GM21526 (cell line): ENCODE measurements at regions not wholly inside any gene's neighbourhood (a gene's known extent, or its start where the extent isn't known, plus 50 kb on each side); places are given as distances from the start of the nearest gene placed in this dataset.
"Not testable (repeated sequence)": the region's sequence is repeated elsewhere in the genome, so short reads cannot be mapped to it uniquely, and the experiment has no call there.

ENCODE experiments used
- ATAC-seq: cut with Tn5 transposase; IDR thresholded peaks from one replicate; pipeline ENCODE4 v1.9.1; 2021; ENCODE audit warnings: moderate library complexity; ENCODE audit not compliant: unreplicated experiment, low FRiP score

GRCh38 chr20:17822039-17822438, 122.3 kb downstream of the BANF2 start:
- no peak for ATAC-seq

- ATAC-seq: not testable (repeated sequence)
Observed at GRCh38 chr20:17821606-17822005, 121.8 kb downstream of the BANF2 start.

DNA sequence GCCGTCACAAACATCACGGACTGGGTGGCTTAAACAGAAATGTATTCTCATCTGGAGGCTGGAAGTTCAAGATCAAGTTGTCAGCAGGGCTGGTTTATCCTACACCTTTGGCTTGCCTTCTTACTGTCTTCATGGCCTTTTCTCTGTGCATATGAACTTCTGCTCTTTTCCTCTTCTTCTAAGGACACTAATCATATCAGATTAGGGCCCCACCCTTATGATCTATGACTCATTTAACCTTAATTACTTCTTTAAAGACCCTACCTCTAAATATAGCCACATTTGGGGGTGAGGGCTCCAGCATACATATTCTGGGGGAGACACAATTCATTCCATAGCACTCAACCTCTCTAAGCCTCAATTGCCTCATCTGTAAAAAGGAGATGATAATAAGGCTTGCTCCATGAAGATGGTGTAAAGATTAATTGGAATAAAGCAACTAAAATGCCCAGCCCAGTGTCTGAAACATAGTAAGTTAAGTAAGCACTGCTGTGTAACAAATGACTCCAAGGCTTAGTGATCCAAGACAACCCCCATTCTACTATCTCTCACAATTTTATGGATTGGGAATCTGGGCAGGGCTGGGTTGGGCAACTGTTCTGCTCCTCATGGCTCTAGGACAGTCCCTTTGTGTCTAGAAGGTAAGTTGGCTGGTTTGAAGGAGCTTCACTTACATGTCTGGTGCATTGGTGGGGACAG, 119.8 kb downstream of the BANF2 start:
- ATAC-seq: no peak

- no peak for ATAC-seq
Observed at GRCh38 chr20:17818187-17818586, 118.4 kb downstream of the BANF2 start.

- ATAC-seq: no peak
Observed at GRCh38 chr20:17816804-17817587, 117.2 kb downstream of the BANF2 start.

DNA sequence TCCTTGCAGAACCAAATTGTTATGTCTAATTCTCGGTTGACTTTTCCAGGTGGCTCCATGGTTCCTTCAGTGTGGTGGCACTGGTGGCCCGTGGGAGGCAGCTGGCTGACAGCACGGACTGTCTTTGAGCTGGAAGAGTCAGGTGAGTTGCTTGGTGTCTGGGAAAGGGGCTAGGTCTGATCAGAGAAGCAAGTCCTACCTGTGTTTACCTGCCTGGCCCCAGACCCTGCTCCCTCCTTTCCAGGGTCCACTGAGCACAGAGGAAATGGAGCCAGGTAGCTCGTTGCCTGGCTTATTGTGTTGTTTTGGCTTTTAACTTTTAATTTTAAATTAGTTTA, 111.8 kb downstream of the BANF2 start:
- ATAC-seq: no peak

DNA sequence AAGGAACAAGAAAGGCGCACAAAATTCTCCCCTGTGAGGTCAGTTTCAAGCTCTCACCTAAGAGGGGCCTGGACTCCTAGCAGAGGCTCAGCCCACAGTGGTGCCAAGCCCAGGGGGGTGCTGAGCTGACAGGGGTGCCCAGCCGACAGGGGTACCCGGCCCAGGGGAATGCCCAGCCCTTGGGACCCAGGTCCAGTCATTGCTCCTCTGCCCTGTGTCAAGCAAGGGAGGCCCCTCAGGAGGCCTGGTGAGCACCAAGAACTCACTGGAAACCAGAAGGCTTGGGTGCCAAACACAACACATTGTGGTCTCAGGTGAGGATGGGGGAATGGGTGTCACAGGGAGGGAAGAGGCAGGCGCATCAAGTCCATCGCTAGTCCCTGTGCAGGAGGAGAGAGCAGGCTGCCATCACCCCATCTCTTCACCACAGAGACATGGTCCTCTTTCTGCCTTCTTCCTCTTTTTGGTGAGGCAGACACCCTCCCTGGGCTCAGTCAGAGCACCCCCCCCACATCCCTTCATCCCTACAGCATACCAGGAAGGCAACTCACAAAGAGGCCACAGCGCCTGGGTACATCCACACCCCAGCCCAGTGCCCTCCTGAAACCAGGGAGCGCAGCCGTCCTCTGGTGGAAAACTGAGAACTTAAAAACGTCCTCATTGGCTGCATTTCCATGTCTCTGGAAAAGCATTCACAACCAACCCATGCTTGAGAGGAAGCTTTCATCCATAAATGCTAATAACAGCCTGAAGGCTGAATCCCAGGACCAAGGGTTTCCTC, 111.3 kb downstream of the BANF2 start:
- no peak for ATAC-seq

GRCh38 chr20:17810062-17810631, 110.4 kb downstream of the BANF2 start:
- no peak for ATAC-seq

- no peak for ATAC-seq
Observed at GRCh38 chr20:17809362-17810061, 109.7 kb downstream of the BANF2 start.

DNA sequence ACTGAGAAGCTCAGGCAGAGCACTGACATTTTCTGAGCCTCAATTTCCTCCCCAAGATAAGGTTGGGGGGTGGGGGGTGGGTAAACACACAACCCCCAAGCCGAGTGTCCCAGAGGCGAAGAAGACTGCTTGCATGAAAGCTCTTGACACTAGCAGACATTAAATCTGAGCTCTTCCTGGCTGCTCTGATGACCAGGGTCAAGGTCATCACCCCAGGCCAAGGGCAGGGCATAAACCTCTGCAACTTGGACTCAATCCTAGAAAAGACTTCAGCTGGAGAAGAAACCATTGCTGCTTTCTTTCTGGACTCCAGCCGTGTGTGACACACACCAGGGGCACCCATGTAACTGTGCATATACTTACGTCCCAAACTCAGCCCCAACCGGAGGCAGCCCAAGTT, 109.0 kb downstream of the BANF2 start:
- no peak for ATAC-seq

DNA sequence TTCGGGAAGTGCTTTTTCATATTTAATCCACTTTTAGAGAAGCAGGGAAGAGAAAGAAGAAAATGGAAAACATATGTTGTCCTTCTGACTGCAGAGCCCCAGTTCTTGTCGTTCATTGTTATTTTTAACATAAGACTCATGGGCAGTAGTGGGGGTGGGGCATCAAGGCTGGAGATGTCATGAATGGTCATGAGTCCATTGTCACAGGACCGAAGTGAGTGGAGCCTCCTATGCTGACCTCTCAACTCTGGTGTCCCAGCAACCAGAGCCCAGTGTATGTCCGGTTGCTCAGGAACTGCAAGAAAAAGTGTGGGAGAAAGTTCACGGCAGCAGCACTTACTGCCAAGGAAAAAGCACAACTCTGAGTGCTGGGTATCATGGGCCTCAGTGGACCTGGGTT, 108.6 kb downstream of the BANF2 start:
- ATAC-seq: no peak

GRCh38 chr20:17807651-17808050, 107.9 kb downstream of the BANF2 start:
- no peak for ATAC-seq

GRCh38 chr20:17806739-17807441, 107.1 kb downstream of the BANF2 start:
- ATAC-seq: no peak

- no peak for ATAC-seq
Observed at GRCh38 chr20:17806107-17806506, 106.3 kb downstream of the BANF2 start.

DNA sequence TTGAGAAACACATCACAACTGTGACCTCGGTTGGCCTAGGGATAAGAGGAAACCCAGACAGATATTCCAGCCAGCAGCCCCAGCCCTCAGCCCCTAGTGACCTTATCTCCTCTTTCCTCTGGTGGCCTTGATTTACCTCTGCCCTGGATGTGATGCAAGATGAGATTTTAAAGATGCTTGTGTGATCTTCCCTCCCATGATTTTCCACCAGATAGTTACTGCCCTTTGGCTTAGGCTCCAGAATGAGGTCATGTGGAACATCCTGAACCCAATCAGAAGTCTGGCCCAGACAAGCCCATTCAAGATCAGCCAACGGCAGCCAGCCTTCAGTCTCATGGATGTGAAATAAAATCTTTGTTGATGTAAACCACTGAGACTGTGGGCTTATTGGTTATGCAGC, 104.0 kb downstream of the BANF2 start:
- ATAC-seq: no peak

GRCh38 chr20:17799575-17800227, 99.9 kb downstream of the BANF2 start:
- no peak for ATAC-seq

DNA sequence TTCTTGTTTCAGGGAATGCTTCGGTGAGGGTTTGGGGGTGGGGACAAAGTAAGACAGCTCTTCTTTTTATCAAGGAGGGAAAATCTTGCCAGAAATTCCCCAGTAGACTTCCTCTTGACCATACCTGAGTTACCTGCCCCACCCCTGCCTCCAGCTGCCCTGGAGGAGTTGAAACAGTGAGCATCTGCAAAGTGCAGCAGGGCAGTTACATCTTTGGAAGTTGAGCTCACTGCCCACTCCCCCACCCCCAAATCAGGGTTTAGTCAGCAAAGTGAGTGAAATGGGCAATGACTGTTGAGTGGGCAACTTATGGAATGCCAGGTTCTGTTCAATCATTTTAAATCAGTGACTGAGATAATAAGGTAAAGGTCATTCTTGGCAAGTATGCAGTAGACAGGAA, 98.8 kb downstream of the BANF2 start:
- no peak for ATAC-seq

- ATAC-seq: no peak
Observed at GRCh38 chr20:17797579-17797978, 97.8 kb downstream of the BANF2 start.

DNA sequence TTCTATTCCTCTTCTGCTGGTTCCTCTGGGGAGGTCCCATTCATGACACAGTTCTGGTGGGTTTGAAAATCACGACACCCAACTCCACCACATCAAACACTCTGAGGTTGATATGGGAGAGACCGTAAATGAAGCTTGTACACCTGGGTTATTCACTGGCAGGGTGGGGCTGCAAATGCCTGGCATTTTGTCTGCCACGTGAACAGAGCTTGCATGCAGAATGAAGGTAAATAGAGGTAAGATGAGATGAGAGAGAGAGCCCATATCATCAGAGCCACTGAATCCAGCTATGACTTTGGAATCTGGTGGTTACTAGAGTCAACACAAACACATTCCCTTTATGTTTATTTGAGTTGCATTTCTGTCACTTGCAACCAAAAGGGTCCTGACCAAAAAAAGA, 97.4 kb downstream of the BANF2 start:
- ATAC-seq: no peak
